K562 (cell line): ENCODE measurements at regions not wholly inside any gene's neighbourhood (a gene's known extent, or its start where the extent isn't known, plus 50 kb on each side); places are given as distances from the start of the nearest gene placed in this dataset.
A peak's percentile ranks its signal among the peaks of the same experiment; 100 is the strongest.

Experiments used
- ATAC-seq: fragments of 200-7000 bp; cut with Tn5 transposase; 3 replicates; pipeline ENCODE4 v1.9.1; 2020; ENCODE audit warnings: moderate library complexity
- BruUV-seq: library from RNA; stranded (reverse); fragments of 400-500 nt; replicated peaks from 2 replicates; lab custom pipeline; 2021; lab: Mats Ljungman, UMichigan
- CTCF ChIA-PET: fragments of 300-600 bp; formaldehyde crosslinking; extraction: SDS; loops from one replicate; lab custom pipeline; 2021; ENCODE audit warnings: low intra/inter-chr PET ratio; lab: Yijun Ruan, JAX
- POLR2A ChIA-PET: fragments of 300-600, 350-650 bp; sonication (Branson Sonifier 250); formaldehyde crosslinking; extraction: SDS; loops from one replicate; lab custom pipeline; 2021; ENCODE audit warnings: antibody characterized with exemption, inconsistent platforms; lab: Yijun Ruan, JAX
- DNase-seq, 4 experiments: peaks; one replicate each; pipeline versions ENCODE4 v3.0.0 to v3.0.0-alpha.2; 2011 to 2018; ENCODE audit warnings: low spot score in 3 of 4, mixed read lengths in 3 of 4; ENCODE audit errors: extremely low read depth in 1 of 4
- FAIRE-seq: peaks from 2 replicates; lab custom pipeline; 2011; peaks lifted over from hg19 to GRCh38; lab: Jason Lieb, UNC
- H2AFZ ChIP-seq: 2 replicates; pipeline ENCODE4 v1.6.0; 2011; ENCODE audit warnings: low read depth, low read length, control low read depth, inconsistent platforms
- H3K27ac ChIP-seq: fragments of 200-600 bp; 3 replicates; pipeline ENCODE4 v1.8.0; 2011; ENCODE audit warnings: low read depth, mild to moderate bottlenecking, control low read depth, inconsistent platforms, low read length, moderate library complexity, mixed read lengths; ENCODE audit errors: extremely low read depth
- H3K27me3 ChIP-seq, 2 experiments: fragments of 300-600 bp in 1 of 2; 2 replicates in 1 of 2; 3 replicates in 1 of 2; pipeline versions ENCODE4 v1.6.0 to v1.8.0; 2011; ENCODE audit warnings: inconsistent platforms in 2 of 2, low read length in 2 of 2, mild to moderate bottlenecking in 1 of 2, mixed read lengths in 1 of 2, moderate library complexity in 1 of 2; ENCODE audit not compliant: control insufficient read depth in 2 of 2, insufficient read depth in 2 of 2
- H3K36me3 ChIP-seq: fragments of 300-600 bp; 3 replicates; pipeline ENCODE4 v1.8.0; 2011; ENCODE audit warnings: mild to moderate bottlenecking, low read length, inconsistent platforms; ENCODE audit not compliant: control insufficient read depth, insufficient read depth
- H3K4me1 ChIP-seq, 2 experiments: fragments of 200-600 bp in 1 of 2; replicated peaks in 1 of 2; 2 replicates in 1 of 2; 3 replicates in 1 of 2; pipeline versions ENCODE4 v1.5.1 to v1.8.0; 2011; ENCODE audit warnings: inconsistent platforms in 2 of 2, low read length in 2 of 2, mild to moderate bottlenecking in 1 of 2, mixed read lengths in 1 of 2, moderate library complexity in 1 of 2; ENCODE audit not compliant: control insufficient read depth in 2 of 2, insufficient read depth in 2 of 2
- H3K4me2 ChIP-seq: 2 replicates; pipeline ENCODE4 v1.6.1; 2011; ENCODE audit warnings: low read length, control low read depth, inconsistent platforms, mixed read lengths; ENCODE audit not compliant: insufficient read depth
- H3K4me3 ChIP-seq: fragments of 200-600 bp; sonication (generic), shearing (Covaris generic); 2 replicates; pipeline ENCODE4 v1.5.1; 2016; ENCODE audit warnings: control low read depth, inconsistent platforms
- H3K79me2 ChIP-seq: fragments of 200-600 bp; 3 replicates; pipeline ENCODE4 v1.8.0; 2011; ENCODE audit warnings: low read length, inconsistent platforms; ENCODE audit not compliant: control insufficient read depth, insufficient read depth
- H3K9ac ChIP-seq, 2 experiments: 2 replicates each; pipeline versions ENCODE4 v1.6.0 to v1.6.1; 2011; ENCODE audit warnings: low read depth in 2 of 2, low read length in 2 of 2, control low read depth in 1 of 2, inconsistent platforms in 1 of 2, mild to moderate bottlenecking in 1 of 2, mixed read lengths in 1 of 2; ENCODE audit not compliant: insufficient read depth in 1 of 2
- H3K9me1 ChIP-seq: one replicate; pipeline ENCODE4 v1.6.0; 2011; ENCODE audit warnings: inconsistent platforms, mild to moderate bottlenecking, low read length, moderate library complexity; ENCODE audit not compliant: control insufficient read depth, insufficient read depth
- H3K9me3 ChIP-seq: replicated peaks from 2 replicates; pipeline ENCODE4 v1.5.1; 2011; ENCODE audit warnings: low read depth, low read length, inconsistent platforms; ENCODE audit not compliant: control insufficient read depth, insufficient read depth
- H4K20me1 ChIP-seq: replicated peaks from 2 replicates; pipeline ENCODE4 v1.6.1; 2011; ENCODE audit warnings: low read length, inconsistent platforms, mixed read lengths; ENCODE audit not compliant: control insufficient read depth, insufficient read depth
- ARID1B ChIP-seq: fragments of 450-650 bp; IDR thresholded peaks from 2 replicates; pipeline ENCODE4 v1.6.1; 2016; ENCODE audit warnings: antibody characterized with exemption, mild to moderate bottlenecking, inconsistent platforms
- BCOR ChIP-seq: fragments of 450-650 bp; IDR thresholded peaks from 2 replicates; pipeline ENCODE4 v1.6.1; 2016
- CBX2 ChIP-seq: fragments of 200-600 bp; sonication (generic); IDR thresholded peaks from one replicate; pipeline ENCODE4 v1.6.1; 2012; ENCODE audit warnings: mild to moderate bottlenecking, low read length, inconsistent platforms; ENCODE audit not compliant: insufficient read depth, poor library complexity, severe bottlenecking
- CHD1 ChIP-seq: fragments of 200-600 bp; sonication (generic); IDR thresholded peaks from one replicate; pipeline ENCODE4 v1.6.1; 2012; ENCODE audit warnings: mild to moderate bottlenecking, moderate library complexity, low read length, inconsistent platforms
- E2F3 ChIP-seq: fragments of 250-450 bp; sonication (Bioruptor Pico); IDR thresholded peaks from 2 replicates; pipeline ENCODE4 v1.4.0; 2020; ENCODE audit warnings: mild to moderate bottlenecking
- EGR1 ChIP-seq: fragments of 450-650 bp; conservative IDR thresholded peaks from 2 replicates; pipeline ENCODE4 v1.6.1; 2017; ENCODE audit warnings: mild to moderate bottlenecking
- EWSR1 ChIP-seq: fragments of 450-650 bp; IDR thresholded peaks from 2 replicates; pipeline ENCODE4 v1.6.1; 2018; ENCODE audit warnings: borderline replicate concordance, mild to moderate bottlenecking, low read depth, moderate library complexity; ENCODE audit not compliant: partially characterized antibody
- EZH2 ChIP-seq: IDR thresholded peaks from 2 replicates; pipeline ENCODE4 v1.6.1; 2012; ENCODE audit warnings: low read depth, mild to moderate bottlenecking, inconsistent platforms, low read length, borderline replicate concordance
- FOXJ3 ChIP-seq: sonication (generic); formaldehyde crosslinking; IDR thresholded peaks from 2 replicates; pipeline ENCODE4 v1.4.0; 2020; ENCODE audit warnings: mild to moderate bottlenecking, missing genetic modification reagents
- GATAD2B ChIP-seq: fragments of 450-650 bp; IDR thresholded peaks from 2 replicates; pipeline ENCODE4 v1.6.1; 2017; ENCODE audit warnings: mild to moderate bottlenecking, borderline replicate concordance
- HES1 ChIP-seq: fragments of 450-650 bp; IDR thresholded peaks from 2 replicates; pipeline ENCODE4 v1.6.1; 2016; ENCODE audit warnings: low read depth, mild to moderate bottlenecking, moderate library complexity
- NBN ChIP-seq: fragments of 450-650 bp; IDR thresholded peaks from 2 replicates; pipeline ENCODE4 v1.6.1; 2016; ENCODE audit warnings: low read depth, mild to moderate bottlenecking
- POLR2AphosphoS5 ChIP-seq: IDR thresholded peaks from 2 replicates; pipeline ENCODE4 v1.6.1; 2011; ENCODE audit warnings: mild to moderate bottlenecking, low read depth, low read length, moderate library complexity; ENCODE audit not compliant: control insufficient read depth, insufficient read depth
- RBM15 ChIP-seq: fragments of 200-400 bp; formaldehyde crosslinking; IDR thresholded peaks from 2 replicates; pipeline ENCODE4 v1.6.1; 2018; ENCODE audit warnings: mild to moderate bottlenecking, low read length, moderate library complexity; ENCODE audit not compliant: insufficient read depth
- TAF1 ChIP-seq: IDR thresholded peaks from 2 replicates; pipeline ENCODE4 v1.6.1; 2011; ENCODE audit warnings: mild to moderate bottlenecking, low read length, moderate library complexity; ENCODE audit not compliant: insufficient read depth, control insufficient read depth, severe bottlenecking; ENCODE audit errors: extremely low read depth
- TGIF2 ChIP-seq: sonication (generic); formaldehyde crosslinking; IDR thresholded peaks from 2 replicates; pipeline ENCODE4 v1.8.1; 2022; ENCODE audit warnings: mild to moderate bottlenecking, missing genetic modification reagents, moderate library complexity
- ZBTB8A ChIP-seq: fragments of 450-650 bp; IDR thresholded peaks from 2 replicates; pipeline ENCODE4 v1.6.1; 2018; ENCODE audit warnings: mild to moderate bottlenecking, moderate library complexity; ENCODE audit not compliant: partially characterized antibody
- ZNF143 ChIP-seq: sonication (generic); formaldehyde crosslinking; IDR thresholded peaks from 2 replicates; pipeline ENCODE4 v1.9.0; 2022; ENCODE audit warnings: mild to moderate bottlenecking, missing genetic modification reagents
- ZNF395 ChIP-seq: fragments of 200-800 bp; sonication (Bioruptor generic); IDR thresholded peaks from 2 replicates; pipeline ENCODE4 v1.6.1; 2017; ENCODE audit warnings: missing genetic modification characterization, missing compliant biosample characterization
- ZNF668 ChIP-seq: fragments of 250-450 bp; sonication (Bioruptor Pico); IDR thresholded peaks from 2 replicates; pipeline ENCODE4 v1.8.0; 2022; ENCODE audit warnings: mild to moderate bottlenecking, inconsistent platforms
- ZNF764 ChIP-seq: fragments of 250-450 bp; sonication (Bioruptor Pico); IDR thresholded peaks from 2 replicates; pipeline ENCODE4 v1.4.0; 2020; ENCODE audit warnings: low read depth, mild to moderate bottlenecking, moderate library complexity
- ZNF785 ChIP-seq: fragments of 250-450 bp; sonication (Bioruptor Pico); IDR thresholded peaks from 2 replicates; pipeline ENCODE4 v1.4.0; 2020; ENCODE audit warnings: mild to moderate bottlenecking
- WGBS: fragments of 100-300 bp; shearing (Covaris generic); methylation state at CpG from one replicate; pipeline ENCODE4 v1.1.6; 2016; ENCODE audit warnings: low coverage, mixed read lengths; ENCODE audit not compliant: insufficient coverage; ENCODE audit errors: missing lambda C conversion rate; 5-methylcytosine and 5-hydroxymethylcytosine counted together
- in situ Hi-C: fragments of 300-500 bp; cut with MboI; formaldehyde crosslinking; loops from 4 replicates; pipeline ENCODE4 v1.15.0; 2018; ENCODE audit warnings: inconsistent platforms, mixed read lengths
- intact Hi-C: fragments of 100-400 bp; cut with micrococcal nuclease; formaldehyde crosslinking; loops from 2 replicates; pipeline ENCODE4 v1.14.2; 2022

- peaks cover 7 to 15% of the 10 kb centered on the region in 2 experiments; a peak in 3 of 5 replicates for H3K4me1 ChIP-seq
- no peaks in the 10 kb centered on the region for H4K20me1 ChIP-seq
- no peaks in the 10 kb centered on the region for H3K27me3 ChIP-seq
- no peaks in the 10 kb centered on the region for H3K79me2 ChIP-seq
- H3K4me2 ChIP-seq, result peak overlapping the region; percentile 12; the same call in 1 of the 2 replicates
- DNase-seq, result peak; percentile 18 to 83 (median 44)
- ATAC-seq, result peak; percentile 86
- peak overlapping the region; percentile 76 for H2AFZ ChIP-seq
- in situ Hi-C loops (loop anchor here (5.0 to 10.0 kb wide), 2 partner anchors 257 to 599 kb away; no protein-coding TSS in a partner anchor), intact Hi-C loops (no loop called here)
- POLR2A ChIA-PET, result interaction anchor here (1.1 to 1.2 kb wide), 2 partner anchors 121 to 250 kb away, joined by 3 to 6 read pairs; no protein-coding TSS in a partner anchor
- BruUV-seq, result no TSS peak
- 7% methylated on average over 5 of the region's 5 CpGs for WGBS
- no peaks in the 10 kb centered on the region for H3K36me3 ChIP-seq
- H3K9ac ChIP-seq, result peak overlapping the region in 1 of 2 experiments; percentile 36; a peak in 1 of 4 replicates
- peak; percentile 96 for FAIRE-seq
- H3K9me3 ChIP-seq, result no peaks in the 10 kb centered on the region
- H3K4me3 ChIP-seq, result no peak overlapping the region
- H3K9me1 ChIP-seq, result no peaks in the 10 kb centered on the region
- peak overlapping the region; percentile 50 for H3K27ac ChIP-seq
- CTCF ChIA-PET, result no interaction called here
- TF ChIP-seq ARID1B (peak; percentile 79), BCOR (no peak), CBX2 (no peak), GATAD2B (no peak), EWSR1 (no peak), EGR1 (no peak), ZNF143 (no peak), ZNF785 (CRISPR knock-in tag) (no peak), EZH2 (no peak), E2F3 (CRISPR knock-in tag) (no peak), CHD1 (no peak), POLR2AphosphoS5 (0 out of 2 replicates have a peak, but pooled peaks have one; percentile 49), ZNF764 (CRISPR knock-in tag) (no peak), ZBTB8A (no peak), ZNF395 (CRISPR knock-in tag) (no peak), TAF1 (no peak), ZNF668 (CRISPR knock-in tag) (no peak), NBN (0 out of 2 replicates have a peak, but pooled peaks have one; percentile 39), FOXJ3 (CRISPR knock-in tag) (no peak), RBM15 (no peak), HES1 (no peak), TGIF2 (CRISPR knock-in tag) (no peak)
Observed at GRCh38 chr2:191557841-191558240, 120.1 kb upstream of the NABP1 start.
